ENCODE measurements at regions not wholly inside any gene's neighbourhood (a gene's known extent, or its start where the extent isn't known, plus 50 kb on each side); places are given as distances from the start of the nearest gene placed in this dataset.

- no peak overlapping the region for H3K9ac ChIP-seq (ENCODE audit: low read length)
- no peak overlapping the region for H2AFZ ChIP-seq (ENCODE audit: low read depth, low read length, poor library complexity, severe bottlenecking)
- no peaks in the 10 kb centered on the region for H4K20me1 ChIP-seq (ENCODE audit: insufficient read depth)
- DNase-seq (ENCODE audit: low read depth, low spot score) (no peak), ATAC-seq (no peak)
- ChIA-PET POLR2A (no interaction called here), RAD21 (ENCODE audit: low non-redundant PET in 1 of 2, low total read pairs in 2 of 2, uncharacterized antibody in 2 of 2, unreplicated experiment in 2 of 2) (no interaction called here), CTCF (no interaction called here)
- no peak overlapping the region for H3K4me2 ChIP-seq (ENCODE audit: low read length)
- no peaks in the 10 kb centered on the region for H3K9me2 ChIP-seq (ENCODE audit: insufficient read depth)
- no peak overlapping the region for H3K4me3 ChIP-seq (replicated peaks in 1 of 2; ENCODE audit: low read depth in 1 of 2, low read length in 2 of 2)
- TF ChIP-seq MAX (IDR thresholded peaks at IDR 0.05) (no peak), ZNF274 (IDR thresholded peaks at IDR 0.05; ENCODE audit: low read depth, low read length) (no peak), EGR1 (IDR thresholded peaks at IDR 0.05; ENCODE audit: low read depth) (no peak), FOSL1 (IDR thresholded peaks at IDR 0.05; ENCODE audit: low read depth) (no peak), EZH2phosphoT487 (IDR thresholded peaks at IDR 0.05; ENCODE audit: borderline replicate concordance) (no peak), REST (IDR thresholded peaks at IDR 0.05; ENCODE audit: low read depth) (no peak), CTCF (IDR thresholded peaks at IDR 0.05 in 2 of 3, conservative IDR thresholded peaks at IDR 0.05 in 1 of 3; ENCODE audit: borderline replicate concordance in 1 of 3, insufficient read depth in 1 of 3, low read depth in 2 of 3, low read length in 2 of 3) (no peak), ZFX (IDR thresholded peaks at IDR 0.05) (no peak), CBX3 (IDR thresholded peaks at IDR 0.05; ENCODE audit: low read depth) (no peak), ATF3 (IDR thresholded peaks at IDR 0.05) (no peak), POLR2A (IDR thresholded peaks at IDR 0.05; ENCODE audit: borderline replicate concordance, extremely low read depth, insufficient read depth, insufficient read length) (no peak), SP1 (IDR thresholded peaks at IDR 0.05; ENCODE audit: low read depth) (no peak)
- no TSS peak for BruUV-seq (replicated peaks)
- intact Hi-C loops (cut with micrococcal nuclease): no loop called here
- H3K79me2 ChIP-seq (ENCODE audit: insufficient read depth, low read length): no peaks in the 10 kb centered on the region
- no peaks in the 10 kb centered on the region for H3K4me1 ChIP-seq (ENCODE audit: control insufficient read depth in 1 of 2, insufficient read depth in 2 of 2, low read length in 2 of 2)
- no peaks in the 10 kb centered on the region for H3K36me3 ChIP-seq (ENCODE audit: control insufficient read depth in 1 of 2, insufficient read depth in 2 of 2, low read length in 2 of 2)
- H3K27me3 ChIP-seq (ENCODE audit: insufficient read depth, low read length): 0 out of 2 replicates have a peak, but pooled peaks cover 2% of the 10 kb centered on the region
- H3K27ac ChIP-seq (ENCODE audit: low read depth, low read length): no peak overlapping the region
- H3K9me3 ChIP-seq (ENCODE audit: control insufficient read depth in 1 of 2, insufficient read depth in 1 of 2, low read depth in 1 of 2, low read length in 2 of 2): no peaks in the 10 kb centered on the region
Measured at GRCh38 chr10:78642269-78642816, 426.4 kb upstream of the ZMIZ1 start.

All from HCT116 (cell line).